ENCODE measurements at regions not wholly inside any gene's neighbourhood (a gene's known extent, or its start where the extent isn't known, plus 50 kb on each side); places are given as distances from the start of the nearest gene placed in this dataset.

GRCh38 chr6:145313041-145313855 lies 422.1 kb downstream of the EPM2A start:
- Histone ChIP-seq H3T11ph (ENCODE audit: low read length) (no peak overlapping the region), H3K27me3 (ENCODE audit: insufficient read depth, low read length) (no peaks in the 10 kb centered on the region), H2AK5ac (ENCODE audit: insufficient read length, low read length) (no peak overlapping the region), H2BK12ac (ENCODE audit: insufficient read length, low read depth, low read length) (no peak overlapping the region), H2BK5ac (ENCODE audit: insufficient read length, low read length) (no peak overlapping the region), H3K23me2 (ENCODE audit: insufficient read length, low read depth, low read length, poor library complexity, severe bottlenecking) (no peaks in the 10 kb centered on the region), H3K23ac (ENCODE audit: insufficient read length, low read depth, low read length) (no peak overlapping the region), H2BK20ac (ENCODE audit: low read depth, low read length, poor library complexity, severe bottlenecking) (no peak overlapping the region), H3K4me2 (ENCODE audit: insufficient read depth, insufficient read length, low read length) (no peak overlapping the region), H2AFZ (ENCODE audit: low read length) (no peak overlapping the region), H3K14ac (ENCODE audit: insufficient read depth, low read length) (no peak overlapping the region), H4K91ac (ENCODE audit: insufficient read length, low read depth, low read length) (no peak overlapping the region), H3K9ac (ENCODE audit: extremely low read depth, insufficient read length, low read length) (no peak overlapping the region), H3K9me3 (ENCODE audit: control insufficient read depth, low read depth, low read length) (no peaks in the 10 kb centered on the region), H3K79me1 (ENCODE audit: insufficient read depth, low read depth, low read length, poor library complexity, severe bottlenecking) (no peaks in the 10 kb centered on the region), H4K8ac (replicated peaks; ENCODE audit: insufficient read length, low read depth, low read length) (no peak overlapping the region), H2BK120ac (ENCODE audit: low read depth, low read length, poor library complexity, severe bottlenecking) (no peak overlapping the region), H3K56ac (ENCODE audit: insufficient read length, low read depth, low read length) (no peak overlapping the region), H3K27ac (ENCODE audit: insufficient read length, low read depth, low read length) (no peak overlapping the region), H3K4me1 (ENCODE audit: insufficient read depth, low read length) (no peaks in the 10 kb centered on the region), H2BK15ac (ENCODE audit: low read depth, low read length) (no peak overlapping the region), H4K20me1 (ENCODE audit: control insufficient read depth, insufficient read depth, insufficient read length) (no peaks in the 10 kb centered on the region), H4K5ac (ENCODE audit: insufficient read length, low read depth, low read length) (no peak overlapping the region), H3K79me2 (ENCODE audit: insufficient read depth, low read length) (no peaks in the 10 kb centered on the region), H3K4ac (ENCODE audit: low read depth, low read length) (no peak overlapping the region), H3K18ac (ENCODE audit: insufficient read length, low read depth, low read length) (no peak overlapping the region)
- TF ChIP-seq, protein P1, sequence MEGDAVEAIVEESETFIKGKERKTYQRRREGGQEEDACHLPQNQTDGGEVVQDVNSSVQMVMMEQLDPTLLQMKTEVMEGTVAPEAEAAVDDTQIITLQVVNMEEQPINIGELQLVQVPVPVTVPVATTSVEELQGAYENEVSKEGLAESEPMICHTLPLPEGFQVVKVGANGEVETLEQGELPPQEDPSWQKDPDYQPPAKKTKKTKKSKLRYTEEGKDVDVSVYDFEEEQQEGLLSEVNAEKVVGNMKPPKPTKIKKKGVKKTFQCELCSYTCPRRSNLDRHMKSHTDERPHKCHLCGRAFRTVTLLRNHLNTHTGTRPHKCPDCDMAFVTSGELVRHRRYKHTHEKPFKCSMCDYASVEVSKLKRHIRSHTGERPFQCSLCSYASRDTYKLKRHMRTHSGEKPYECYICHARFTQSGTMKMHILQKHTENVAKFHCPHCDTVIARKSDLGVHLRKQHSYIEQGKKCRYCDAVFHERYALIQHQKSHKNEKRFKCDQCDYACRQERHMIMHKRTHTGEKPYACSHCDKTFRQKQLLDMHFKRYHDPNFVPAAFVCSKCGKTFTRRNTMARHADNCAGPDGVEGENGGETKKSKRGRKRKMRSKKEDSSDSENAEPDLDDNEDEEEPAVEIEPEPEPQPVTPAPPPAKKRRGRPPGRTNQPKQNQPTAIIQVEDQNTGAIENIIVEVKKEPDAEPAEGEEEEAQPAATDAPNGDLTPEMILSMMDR (conservative IDR thresholded peaks at IDR 0.05) = no peak
- Mint-ChIP-seq H3K9me3 (peaks cover 0 to 9% of the 10 kb centered on the region in 2 experiments; a peak in 3 of 5 replicates), H3K4me1 (peaks cover 14% of the 10 kb centered on the region in 2 experiments), H3K4me3 (no peak overlapping the region), H3K27me3 (ENCODE audit: low read depth) (no peaks in the 10 kb centered on the region), H3K27ac (no peak overlapping the region), H3K36me3 (ENCODE audit: insufficient read depth in 1 of 3, low read depth in 3 of 3) (peaks cover 0 to 10% (median 7%) of the 10 kb centered on the region in 3 experiments; a peak in 5 of 7 replicates)
- WGBS (ENCODE audit: extremely low coverage, insufficient read length, low lambda C conversion rate) = no CpG with 5 or more reads among the region's 1 CpG
- DNase-seq = no peak

Data from H9 (cell line).